IPS-15b (cell line): ENCODE measurements at regions not wholly inside any gene's neighbourhood (a gene's known extent, or its start where the extent isn't known, plus 50 kb on each side); places are given as distances from the start of the nearest gene placed in this dataset.
"Not testable (repeated sequence)": the region's sequence is repeated elsewhere in the genome, so short reads cannot be mapped to it uniquely, and the experiment has no call there.

Experiments
- H3K27me3 ChIP-seq: one replicate; pipeline ENCODE4 v1.6.1; 2013; ENCODE audit warnings: low read length; ENCODE audit not compliant: control insufficient read depth, insufficient read depth
- H3K36me3 ChIP-seq: one replicate; pipeline ENCODE4 v1.6.1; 2013; ENCODE audit warnings: low read length; ENCODE audit not compliant: control insufficient read depth, insufficient read depth
- H3K4me1 ChIP-seq: one replicate; pipeline ENCODE4 v1.6.1; 2013; ENCODE audit warnings: mild to moderate bottlenecking, low read length; ENCODE audit not compliant: control insufficient read depth, insufficient read depth
- H3K4me3 ChIP-seq: one replicate; pipeline ENCODE4 v1.5.1; 2013; ENCODE audit warnings: low read depth, low read length
- H3K9ac ChIP-seq: one replicate; pipeline ENCODE4 v1.6.1; 2013; ENCODE audit warnings: low read depth, mild to moderate bottlenecking, low read length
- H3K9me3 ChIP-seq: one replicate; pipeline ENCODE4 v1.6.1; 2013; ENCODE audit warnings: mild to moderate bottlenecking, low read length; ENCODE audit not compliant: control insufficient read depth, insufficient read depth

DNA sequence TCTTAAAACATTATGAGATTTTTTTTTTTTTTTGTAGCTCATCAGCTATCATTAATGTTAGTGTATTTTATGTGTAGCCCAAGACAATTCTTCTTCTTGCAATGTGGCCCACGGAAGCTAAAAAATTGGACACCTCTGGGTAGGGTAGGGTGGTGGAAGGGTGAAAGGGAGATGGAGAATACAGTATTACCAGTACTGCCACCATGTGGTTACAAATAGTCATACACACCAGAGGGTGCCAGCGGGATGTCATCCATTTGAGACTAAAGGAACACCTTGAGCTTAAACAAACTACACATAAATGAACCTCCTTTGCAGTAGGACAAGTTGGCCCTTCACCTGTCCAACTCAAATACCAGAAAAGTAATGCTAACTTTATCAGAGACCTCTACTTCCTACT is 601.9 kb downstream of the HTR1B start:
- no peaks in the 10 kb centered on the region for H3K36me3 ChIP-seq
- no peaks in the 10 kb centered on the region for H3K27me3 ChIP-seq
- no peaks in the 10 kb centered on the region for H3K9me3 ChIP-seq
- no peak overlapping the region for H3K9ac ChIP-seq
- peaks cover 4% of the 10 kb centered on the region for H3K4me1 ChIP-seq
- no peak overlapping the region for H3K4me3 ChIP-seq

GRCh38 chr6:76856065-76856464 is 607.2 kb downstream of the HTR1B start:
- Histone ChIP-seq H3K9me3 (no peaks in the 10 kb centered on the region), H3K9ac (no peak overlapping the region), H3K36me3 (no peaks in the 10 kb centered on the region), H3K4me3 (no peak overlapping the region), H3K27me3 (no peaks in the 10 kb centered on the region), H3K4me1 (peaks cover 14% of the 10 kb centered on the region)

DNA sequence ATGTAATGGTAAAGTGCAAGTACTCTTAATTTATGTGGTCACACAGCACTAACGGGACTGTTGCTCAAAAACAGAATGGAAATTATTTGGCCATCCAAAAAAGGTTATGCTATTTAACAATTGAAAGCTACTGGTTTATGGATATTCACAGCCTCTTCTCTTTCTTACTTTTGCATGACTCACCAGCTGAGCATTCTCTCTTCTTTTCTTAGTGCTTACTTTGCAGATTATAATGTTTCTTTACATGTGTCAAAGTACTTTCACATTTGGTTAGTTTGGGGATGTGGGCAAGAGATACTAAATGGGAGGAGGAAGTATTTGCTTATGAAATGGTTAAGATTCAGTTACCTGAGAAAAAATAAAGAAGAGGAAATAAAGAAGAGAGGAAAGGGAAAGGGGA is 610.5 kb downstream of the HTR1B start:
- Histone ChIP-seq H3K4me3 (no peak overlapping the region), H3K27me3 (no peaks in the 10 kb centered on the region), H3K9ac (no peak overlapping the region), H3K4me1 (peaks cover 14% of the 10 kb centered on the region), H3K36me3 (no peaks in the 10 kb centered on the region), H3K9me3 (no peaks in the 10 kb centered on the region)

DNA sequence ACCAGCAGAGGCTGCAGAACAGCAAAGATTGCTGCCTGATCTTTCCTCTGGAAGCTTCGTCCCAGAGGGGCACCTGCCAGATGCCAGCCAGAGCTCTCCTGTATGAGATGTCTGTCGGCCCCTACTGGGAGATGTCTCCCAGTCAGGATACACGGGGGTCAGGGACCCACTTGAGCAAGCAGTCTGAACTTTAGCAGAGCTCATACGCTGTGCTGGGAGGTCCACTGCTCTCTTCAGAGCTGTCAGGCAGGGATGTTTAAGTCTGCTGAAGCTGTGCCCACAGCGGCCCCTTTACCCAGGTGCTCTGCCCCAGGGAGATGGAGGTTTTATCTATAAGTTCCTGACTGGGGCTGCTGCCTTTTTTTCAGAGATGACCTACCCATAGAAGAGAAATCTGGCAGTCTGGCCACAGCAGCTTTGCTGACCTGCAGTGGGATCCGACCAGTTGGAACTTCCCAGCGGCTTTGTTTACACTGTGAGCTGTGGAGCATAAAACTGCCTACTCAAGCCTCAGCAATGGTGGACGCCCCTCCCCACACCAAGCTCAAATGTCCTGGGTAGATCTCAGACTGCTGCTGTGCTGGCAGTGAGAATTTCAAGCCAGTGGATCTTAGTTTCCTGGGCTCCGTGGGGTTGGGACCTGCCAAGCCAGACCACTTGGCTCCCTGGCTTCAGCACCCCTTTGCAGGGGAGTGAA is 613.9 kb downstream of the HTR1B start:
- not testable (repeated sequence) for H3K27me3 ChIP-seq, H3K9ac ChIP-seq, H3K36me3 ChIP-seq, H3K4me3 ChIP-seq, H3K9me3 ChIP-seq
- H3K4me1 ChIP-seq, result peaks cover 12% of the 10 kb centered on the region

DNA sequence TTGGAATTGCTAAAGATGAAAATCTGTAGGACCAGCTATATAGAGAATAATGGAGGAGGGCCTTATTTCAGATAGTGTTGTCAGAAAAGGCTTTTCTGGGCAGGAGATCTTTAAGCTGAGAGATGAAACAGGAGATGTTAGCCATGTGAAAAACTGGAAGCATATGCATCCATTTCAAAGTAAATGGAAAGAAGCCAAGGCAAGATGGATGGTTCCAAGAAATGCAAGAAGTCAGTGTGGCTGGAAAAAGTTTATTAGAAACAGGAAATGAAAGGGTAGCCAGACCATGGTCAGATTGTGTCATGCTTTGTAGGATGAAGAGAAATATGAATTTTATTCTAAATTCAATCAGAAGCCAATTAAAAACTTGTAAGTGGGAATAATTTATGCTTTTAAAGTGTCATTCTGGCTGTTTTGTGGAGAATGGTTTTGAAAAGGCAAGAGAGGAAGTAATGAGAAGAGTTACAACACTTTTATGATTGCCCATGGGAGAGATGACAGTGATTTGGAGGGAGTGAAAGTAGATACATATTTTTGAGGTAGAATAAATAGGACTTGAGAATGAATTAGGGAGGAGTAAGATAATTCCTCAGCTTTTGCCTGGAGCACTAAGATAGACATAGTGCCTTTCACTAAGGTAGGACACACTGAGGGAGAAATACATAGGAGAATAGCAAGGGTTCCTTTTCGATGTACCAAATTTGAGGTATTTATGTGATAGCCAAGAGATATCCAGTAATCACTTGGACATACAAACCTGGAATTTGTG is 620.1 kb downstream of the HTR1B start:
- Histone ChIP-seq H3K36me3 (no peaks in the 10 kb centered on the region), H3K4me1 (peaks cover 4% of the 10 kb centered on the region), H3K9me3 (no peaks in the 10 kb centered on the region), H3K27me3 (no peaks in the 10 kb centered on the region), H3K9ac (no peak overlapping the region), H3K4me3 (no peak overlapping the region)

GRCh38 chr6:76840865-76841264 is 622.4 kb downstream of the HTR1B start:
- no peaks in the 10 kb centered on the region for H3K36me3 ChIP-seq
- no peak overlapping the region for H3K4me3 ChIP-seq
- H3K27me3 ChIP-seq, result no peaks in the 10 kb centered on the region
- no peak overlapping the region for H3K9ac ChIP-seq
- H3K4me1 ChIP-seq, result peaks cover 4% of the 10 kb centered on the region
- no peaks in the 10 kb centered on the region for H3K9me3 ChIP-seq

DNA sequence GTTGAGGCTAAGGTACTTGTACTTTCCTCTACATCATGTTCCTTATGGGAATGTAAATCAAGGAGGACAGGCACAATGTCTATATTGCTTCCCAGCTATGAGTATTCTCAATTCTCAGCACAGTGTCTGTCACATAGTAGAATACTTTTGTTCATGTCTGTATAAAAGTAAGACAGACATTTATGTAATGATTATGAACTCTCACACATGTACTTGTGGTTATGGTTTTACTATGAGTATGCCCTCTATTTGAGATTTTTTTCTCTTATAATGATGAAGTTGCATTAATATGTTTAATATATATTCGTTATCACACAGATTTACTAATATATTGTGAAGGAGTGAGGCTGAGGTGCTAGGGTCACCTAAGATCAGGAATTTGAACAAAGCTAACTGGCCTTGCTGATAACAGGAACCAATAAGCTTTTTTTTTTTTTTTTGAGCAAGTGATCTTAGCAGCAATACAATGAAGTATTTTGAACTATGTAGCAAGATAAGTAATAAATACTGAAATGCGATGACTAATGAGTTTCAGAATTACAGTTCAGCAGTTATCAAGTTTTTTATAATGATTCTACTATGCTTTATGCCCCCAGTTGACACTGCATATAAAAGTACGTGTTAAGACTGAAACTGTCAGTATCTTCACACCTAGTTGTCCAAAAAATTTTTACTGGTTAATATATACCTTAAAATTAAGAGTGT is 623.1 kb downstream of the HTR1B start:
- H3K27me3 ChIP-seq, result no peaks in the 10 kb centered on the region
- H3K36me3 ChIP-seq, result no peaks in the 10 kb centered on the region
- no peaks in the 10 kb centered on the region for H3K9me3 ChIP-seq
- no peak overlapping the region for H3K9ac ChIP-seq
- H3K4me3 ChIP-seq, result no peak overlapping the region
- H3K4me1 ChIP-seq, result peaks cover 4% of the 10 kb centered on the region

DNA sequence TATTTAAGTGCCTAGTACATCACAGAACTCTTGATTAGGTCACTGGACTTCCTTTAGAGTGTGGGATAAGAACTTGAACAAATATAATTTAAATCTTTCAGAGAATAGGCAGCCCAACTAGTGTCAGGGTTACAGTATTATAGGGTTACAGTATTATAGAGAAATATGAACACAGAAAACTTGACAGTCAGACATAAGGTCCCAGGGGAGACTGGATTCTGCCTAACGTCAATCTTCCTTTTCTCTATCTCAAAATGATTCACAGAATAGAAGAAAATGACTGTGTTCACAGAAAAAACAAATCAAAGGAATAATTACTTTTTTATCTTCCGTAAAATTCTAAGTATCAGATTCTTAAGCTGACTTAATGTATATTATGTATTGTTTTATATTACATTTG is 623.8 kb downstream of the HTR1B start:
- Histone ChIP-seq H3K36me3 (no peaks in the 10 kb centered on the region), H3K4me3 (no peak overlapping the region), H3K4me1 (peaks cover 4% of the 10 kb centered on the region), H3K9ac (no peak overlapping the region), H3K9me3 (no peaks in the 10 kb centered on the region), H3K27me3 (no peaks in the 10 kb centered on the region)

DNA sequence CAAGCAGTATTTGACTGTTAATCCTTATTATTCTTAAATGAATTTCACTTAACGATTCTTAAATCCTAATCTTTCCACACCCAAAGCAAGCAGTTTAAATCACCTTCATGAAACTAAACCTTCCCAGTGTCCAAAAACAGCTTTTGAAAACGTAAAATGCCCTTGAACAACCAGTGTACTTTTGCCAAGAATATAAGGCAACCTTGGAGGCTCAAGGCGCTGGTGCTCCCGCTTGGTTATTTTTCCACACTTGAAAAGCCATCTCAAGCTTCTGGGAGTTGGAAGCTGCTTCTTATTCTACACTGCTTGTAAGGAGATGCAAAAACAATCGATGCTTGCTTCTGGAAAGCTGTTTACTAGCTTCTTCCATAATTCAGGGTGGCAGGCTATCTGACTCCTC is 625.7 kb downstream of the HTR1B start:
- Histone ChIP-seq H3K9ac (no peak overlapping the region), H3K36me3 (no peaks in the 10 kb centered on the region), H3K9me3 (no peaks in the 10 kb centered on the region), H3K4me3 (no peak overlapping the region), H3K4me1 (no peaks in the 10 kb centered on the region), H3K27me3 (no peaks in the 10 kb centered on the region)

DNA sequence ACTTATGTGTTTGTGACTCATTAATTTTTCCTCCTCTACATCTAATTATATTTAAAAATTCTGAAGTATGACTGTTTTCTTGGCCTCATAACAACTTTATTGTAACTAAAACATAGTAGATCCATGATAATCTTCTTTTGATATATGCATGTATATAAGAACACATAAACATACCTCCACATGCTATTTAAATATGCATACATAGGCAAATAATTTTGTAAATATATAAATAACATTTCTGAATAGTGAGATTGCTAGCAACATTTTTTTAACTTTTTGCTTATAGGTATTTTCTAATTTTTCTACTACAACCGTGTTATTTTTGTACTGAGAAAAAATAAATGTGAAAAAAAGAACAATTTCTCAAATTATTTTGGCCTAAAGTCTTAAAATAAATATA is 627.6 kb downstream of the HTR1B start:
- no peak overlapping the region for H3K9ac ChIP-seq
- H3K27me3 ChIP-seq, result no peaks in the 10 kb centered on the region
- no peaks in the 10 kb centered on the region for H3K36me3 ChIP-seq
- H3K9me3 ChIP-seq, result no peaks in the 10 kb centered on the region
- no peak overlapping the region for H3K4me3 ChIP-seq
- no peaks in the 10 kb centered on the region for H3K4me1 ChIP-seq

DNA sequence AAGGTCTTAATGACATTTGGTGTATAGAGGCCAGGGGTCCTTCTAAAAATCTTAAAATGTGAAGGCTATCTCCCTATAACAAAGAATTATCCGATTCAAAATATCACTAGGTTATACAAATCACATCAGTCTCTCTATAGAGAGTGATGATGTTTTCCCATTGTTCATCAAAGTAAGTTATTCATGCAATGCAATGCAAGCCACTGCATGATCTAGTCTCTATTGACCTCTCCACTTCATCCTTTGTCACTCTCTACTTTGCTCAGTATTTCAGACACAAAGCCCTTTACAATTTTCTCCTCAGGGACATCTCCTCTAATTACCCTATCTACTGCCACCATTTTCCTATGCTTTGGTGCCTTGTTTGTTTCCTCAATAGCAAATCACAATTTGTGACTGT is 628.0 kb downstream of the HTR1B start:
- no peaks in the 10 kb centered on the region for H3K36me3 ChIP-seq
- no peaks in the 10 kb centered on the region for H3K27me3 ChIP-seq
- H3K9ac ChIP-seq, result no peak overlapping the region
- H3K9me3 ChIP-seq, result no peaks in the 10 kb centered on the region
- no peaks in the 10 kb centered on the region for H3K4me1 ChIP-seq
- H3K4me3 ChIP-seq, result no peak overlapping the region

- no peak overlapping the region for H3K4me3 ChIP-seq
- H3K9ac ChIP-seq, result no peak overlapping the region
- H3K9me3 ChIP-seq, result no peaks in the 10 kb centered on the region
- no peaks in the 10 kb centered on the region for H3K27me3 ChIP-seq
- no peaks in the 10 kb centered on the region for H3K36me3 ChIP-seq
- no peaks in the 10 kb centered on the region for H3K4me1 ChIP-seq
Observed at GRCh38 chr6:76834399-76834798, 628.9 kb downstream of the HTR1B start.
